GM18907 (cell line): ENCODE measurements at regions not wholly inside any gene's neighbourhood (a gene's known extent, or its start where the extent isn't known, plus 50 kb on each side); places are given as distances from the start of the nearest gene placed in this dataset.
"Not testable (repeated sequence)": the region's sequence is repeated elsewhere in the genome, so short reads cannot be mapped to it uniquely, and the experiment has no call there.

Source experiments
- ATAC-seq: cut with Tn5 transposase; IDR thresholded peaks from one replicate; pipeline ENCODE4 v1.9.1; 2021; ENCODE audit warnings: mild to moderate bottlenecking, moderate library complexity; ENCODE audit not compliant: unreplicated experiment

DNA sequence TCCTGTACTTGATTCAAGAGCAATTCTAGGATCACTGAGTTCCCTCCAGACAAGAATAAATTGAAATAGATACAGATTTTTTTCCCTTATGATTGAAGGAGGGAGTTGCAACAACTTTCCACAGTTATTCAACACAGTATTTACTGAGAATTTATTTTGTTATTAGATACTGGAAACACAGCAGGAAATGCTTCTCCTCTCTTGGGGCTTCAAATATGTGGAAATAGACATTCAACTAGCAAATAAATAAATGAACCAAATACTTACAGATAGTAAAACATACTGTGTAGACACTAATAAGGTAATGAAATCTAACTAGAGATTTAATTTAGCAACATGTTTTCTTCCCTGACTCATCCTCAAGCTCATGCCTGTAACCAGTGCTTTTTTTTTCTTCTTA is 169.2 kb downstream of the LNPK start:
- no peak for ATAC-seq

DNA sequence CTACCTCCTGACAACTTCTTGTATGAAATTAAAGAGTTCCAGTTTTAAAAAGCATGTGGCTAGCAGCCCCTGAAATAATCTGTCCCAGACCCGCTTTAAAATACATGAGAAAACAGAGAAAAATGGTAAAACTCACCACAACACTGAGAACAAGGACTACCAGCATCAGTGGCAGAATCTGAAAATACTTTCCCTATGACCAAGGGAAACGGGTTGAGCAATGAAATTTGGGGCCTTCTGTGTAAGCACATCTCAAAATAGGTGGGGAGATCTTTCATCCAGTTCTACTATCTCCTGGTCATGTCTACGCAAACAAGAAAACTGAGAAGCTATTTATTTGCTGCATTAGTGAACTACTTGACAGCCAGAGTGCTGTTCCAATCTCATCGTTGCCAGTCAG is 172.3 kb downstream of the LNPK start:
- ATAC-seq, result no peak

DNA sequence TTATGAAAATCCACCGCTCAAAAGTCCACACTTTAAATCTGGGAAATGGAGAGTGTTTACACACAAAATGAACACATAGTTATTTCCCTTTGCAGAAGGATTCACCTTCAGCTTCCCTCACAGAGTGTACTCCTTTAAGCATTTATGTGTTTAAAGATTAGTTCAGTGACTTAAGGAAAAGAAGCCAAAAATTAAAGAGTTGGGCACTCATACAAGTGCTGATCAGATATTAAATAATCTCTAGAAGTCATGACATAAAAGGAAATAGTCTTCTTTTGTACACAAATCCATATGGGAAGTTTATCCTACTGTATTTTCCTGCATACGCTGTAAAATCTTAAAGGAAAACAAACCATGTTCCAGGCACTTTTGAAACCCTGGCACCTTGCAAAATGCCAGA is 174.2 kb downstream of the LNPK start:
- no peak for ATAC-seq

DNA sequence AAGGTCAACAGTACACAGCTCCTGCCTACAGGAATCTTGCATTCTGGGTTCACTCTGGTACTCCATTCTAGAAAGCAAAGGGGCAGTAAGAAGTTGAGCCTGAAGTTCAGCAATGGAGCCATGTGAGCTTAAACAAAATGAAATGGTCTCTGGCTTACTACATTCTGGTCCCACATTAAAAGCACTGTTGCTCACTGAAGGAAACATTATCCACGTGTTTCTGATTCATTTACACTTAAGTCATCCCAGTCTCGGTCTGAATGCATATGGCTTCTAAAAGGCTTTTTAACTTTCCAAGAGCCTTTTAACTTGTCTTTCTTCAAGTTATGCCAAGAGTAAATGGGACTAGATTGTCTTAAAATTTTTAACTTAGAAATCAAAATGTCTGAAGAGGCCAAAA is 177.8 kb downstream of the LNPK start:
- no peak for ATAC-seq

DNA sequence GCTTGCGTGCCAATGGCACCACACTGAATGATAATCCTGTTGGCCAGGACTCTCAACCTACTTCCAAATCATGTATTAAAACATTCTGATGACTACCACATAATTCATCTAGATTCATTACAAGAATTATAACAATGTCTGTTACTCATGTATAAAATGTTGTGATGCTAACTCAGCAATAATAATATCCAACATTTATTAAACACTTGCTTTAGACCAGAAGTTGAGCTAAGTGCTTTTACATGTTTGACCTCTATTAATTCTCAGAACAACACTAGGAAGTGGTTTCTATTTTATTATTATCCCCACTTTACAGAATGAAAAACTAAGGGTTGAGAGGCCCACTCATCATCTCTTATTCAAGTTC is 178.4 kb downstream of the LNPK start:
- no peak for ATAC-seq

DNA sequence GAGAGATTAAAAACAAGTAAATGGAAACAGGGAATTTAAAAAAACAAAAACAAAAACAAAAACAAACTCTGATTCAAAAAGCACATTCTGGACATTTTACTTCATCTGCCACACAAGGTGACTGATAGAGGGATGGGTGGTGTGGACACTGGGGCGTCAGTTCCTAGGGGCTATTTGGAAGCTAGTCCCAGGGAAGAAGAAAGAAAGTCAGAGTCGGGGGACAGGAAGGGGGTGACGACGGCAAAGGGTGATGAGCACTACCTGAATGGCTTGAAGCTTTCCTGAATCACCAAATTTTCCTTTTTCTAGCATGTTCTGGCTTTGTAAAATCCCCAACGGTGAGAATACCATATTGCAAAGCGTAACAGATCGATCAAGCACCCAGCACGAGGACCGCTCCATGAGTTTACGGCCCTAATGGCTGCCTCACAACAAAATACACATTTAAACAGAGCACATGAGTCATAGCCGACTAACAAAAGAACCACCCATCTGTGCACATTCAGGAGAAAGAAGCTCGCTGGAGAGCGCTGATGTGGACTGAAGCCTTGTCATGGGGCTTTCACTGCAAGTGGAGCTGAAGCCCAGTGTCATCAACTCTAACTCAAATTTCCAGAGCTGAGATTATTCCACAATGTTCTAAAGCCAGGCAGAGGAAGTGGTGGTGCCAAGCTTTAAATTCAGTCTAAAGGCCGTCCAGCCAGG is 178.9 kb downstream of the LNPK start:
- ATAC-seq, result no peak

DNA sequence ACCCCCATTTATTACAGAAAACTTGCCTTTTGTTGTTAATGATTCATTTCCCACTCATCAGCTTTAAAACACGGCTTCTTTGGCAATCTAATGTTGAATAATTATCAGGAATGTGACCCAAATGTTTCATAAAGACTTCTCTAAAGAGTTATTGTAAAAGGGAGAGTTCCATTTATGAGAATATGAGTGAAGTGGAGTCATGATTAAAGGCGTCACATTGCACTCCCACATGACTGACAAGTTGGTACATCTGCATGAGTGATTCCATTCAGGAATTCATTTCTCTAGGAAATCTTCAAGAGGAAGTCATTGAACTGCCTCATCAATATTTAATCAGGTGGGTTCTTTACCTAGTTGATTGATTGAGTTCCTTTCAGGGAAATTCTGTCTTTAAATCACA is 184.8 kb downstream of the LNPK start:
- ATAC-seq, result no peak

DNA sequence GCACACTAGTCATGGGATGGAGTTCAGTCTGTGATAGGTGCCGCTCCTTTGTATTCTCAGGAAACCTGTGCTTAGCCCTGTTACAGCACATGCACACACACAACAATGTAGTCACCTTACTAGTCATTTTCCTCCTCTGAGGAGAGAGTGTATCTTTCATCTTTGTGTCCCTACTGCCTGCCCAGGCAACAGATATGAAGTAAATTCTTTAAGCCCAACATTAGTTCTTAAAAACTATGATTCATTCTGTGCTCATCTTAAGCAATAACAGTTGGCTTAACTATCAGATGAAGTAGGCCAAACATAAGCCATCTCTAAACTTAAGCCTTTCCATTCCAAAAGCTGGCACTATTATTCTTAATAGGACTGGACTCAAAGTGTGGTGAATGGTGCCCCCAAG is 186.5 kb downstream of the LNPK start:
- no peak for ATAC-seq

DNA sequence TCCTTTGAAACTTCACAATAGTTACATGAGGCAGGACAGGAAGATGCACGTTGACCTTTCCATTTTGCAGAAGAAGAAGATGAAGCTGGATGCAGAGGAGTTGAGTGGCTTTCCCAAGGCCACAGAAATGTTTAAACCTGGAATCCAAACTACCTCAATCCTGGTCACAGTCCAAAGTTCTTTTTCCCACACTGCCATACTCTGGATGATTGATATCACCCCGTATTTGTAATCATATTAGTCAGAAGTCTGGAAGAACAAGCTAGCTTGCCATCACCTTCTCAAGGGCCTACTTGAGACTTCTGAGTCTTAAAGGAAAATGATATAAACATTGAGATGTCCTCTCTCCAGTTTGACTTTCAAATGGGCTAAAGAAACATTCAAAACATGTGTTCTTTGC is 190.1 kb downstream of the LNPK start:
- ATAC-seq, result no peak

DNA sequence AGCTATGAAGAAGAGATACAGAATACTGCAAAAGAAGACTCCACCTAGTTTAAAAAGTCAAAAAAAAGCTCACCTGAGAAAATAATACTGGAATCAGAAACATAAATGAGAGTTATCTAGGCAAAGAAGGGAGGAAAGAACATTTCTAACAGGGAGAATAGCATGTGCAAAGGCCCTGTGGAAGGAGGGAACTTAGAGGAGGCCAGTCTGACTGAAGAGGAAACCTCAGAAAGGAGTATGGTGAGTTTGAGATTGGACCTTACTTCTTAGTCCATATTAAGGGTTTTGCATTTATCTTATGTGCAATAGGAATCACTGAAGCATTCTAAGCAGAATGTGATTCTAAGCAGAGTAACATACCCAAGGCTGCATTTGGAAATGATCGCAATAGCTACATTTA is 193.2 kb downstream of the LNPK start:
- ATAC-seq, result no peak

DNA sequence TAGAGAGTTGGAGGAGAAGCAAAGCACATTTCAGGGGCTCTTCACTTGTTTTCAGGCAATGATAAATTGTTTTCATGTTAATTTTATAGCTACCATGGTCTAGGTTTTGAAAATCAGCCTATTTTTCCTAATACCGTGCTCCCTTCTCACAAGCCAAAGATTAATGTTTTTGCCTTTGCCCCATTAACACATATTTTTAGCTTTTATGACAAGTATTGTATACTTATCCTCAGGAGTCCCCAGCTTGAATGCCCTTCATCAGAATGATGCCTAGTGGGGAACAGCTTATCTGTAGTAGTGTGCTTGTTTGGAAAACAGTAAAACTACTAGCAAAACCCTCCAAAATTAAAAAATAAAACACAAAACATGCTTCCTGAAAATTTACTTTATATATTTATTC is 194.0 kb downstream of the LNPK start:
- no peak for ATAC-seq

DNA sequence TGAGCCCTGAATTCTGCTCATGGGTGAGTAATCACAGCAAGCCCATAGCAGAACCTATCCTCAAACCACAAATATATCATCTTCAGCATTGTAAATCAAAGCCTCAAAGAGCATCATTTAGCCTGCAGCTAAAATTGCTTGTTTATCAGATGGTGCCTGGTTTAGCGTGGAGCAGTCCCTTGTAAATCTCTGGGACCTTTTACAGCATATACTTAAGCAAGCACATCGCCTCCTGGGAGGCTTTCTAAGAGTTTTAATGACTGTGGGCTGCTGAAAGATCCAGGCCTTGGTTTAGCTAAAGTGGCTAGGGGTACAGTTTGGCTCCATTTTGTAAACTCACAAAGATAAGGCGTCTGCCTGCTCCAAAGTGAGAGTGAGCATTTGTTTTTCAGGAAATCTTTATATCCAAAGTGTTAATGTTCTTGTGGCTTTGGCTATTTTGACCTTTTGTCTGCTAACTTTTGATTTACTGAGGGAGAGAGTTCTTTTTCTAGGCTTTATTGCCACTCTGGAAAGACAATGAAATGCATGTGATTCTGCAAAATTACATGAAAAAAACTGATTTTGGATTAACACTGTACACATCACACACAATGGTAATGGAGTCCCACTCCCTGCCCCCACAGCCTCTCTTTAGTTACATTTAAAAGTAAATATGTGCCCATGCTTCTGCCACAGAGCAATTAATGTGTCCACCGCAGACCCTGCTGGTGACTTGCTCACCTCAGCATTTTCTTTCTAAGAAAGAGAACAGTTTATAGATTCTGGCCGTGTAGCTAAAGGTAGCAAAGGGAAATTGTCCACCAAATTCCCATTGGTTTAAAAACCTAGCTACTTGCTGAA is 194.8 kb downstream of the LNPK start:
- ATAC-seq, result no peak

DNA sequence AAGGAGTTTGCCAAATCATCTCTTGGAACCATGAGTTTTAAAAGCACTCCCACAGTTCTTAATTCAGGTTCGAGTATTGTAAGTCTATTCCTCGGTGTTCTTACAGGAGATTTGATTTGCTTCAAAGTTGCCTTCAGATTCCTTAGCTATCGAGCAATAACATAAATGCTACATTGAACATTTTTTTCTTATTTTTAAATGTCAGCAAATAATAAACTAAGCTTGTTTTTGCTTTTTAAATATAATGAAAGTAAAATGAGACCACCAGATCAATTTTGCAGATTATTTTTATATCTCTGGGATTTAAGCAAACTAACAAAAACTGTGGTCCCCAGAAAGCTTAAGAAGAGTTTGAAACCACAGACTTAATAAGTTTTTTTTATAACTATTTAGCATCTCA is 195.5 kb downstream of the LNPK start:
- no peak for ATAC-seq

DNA sequence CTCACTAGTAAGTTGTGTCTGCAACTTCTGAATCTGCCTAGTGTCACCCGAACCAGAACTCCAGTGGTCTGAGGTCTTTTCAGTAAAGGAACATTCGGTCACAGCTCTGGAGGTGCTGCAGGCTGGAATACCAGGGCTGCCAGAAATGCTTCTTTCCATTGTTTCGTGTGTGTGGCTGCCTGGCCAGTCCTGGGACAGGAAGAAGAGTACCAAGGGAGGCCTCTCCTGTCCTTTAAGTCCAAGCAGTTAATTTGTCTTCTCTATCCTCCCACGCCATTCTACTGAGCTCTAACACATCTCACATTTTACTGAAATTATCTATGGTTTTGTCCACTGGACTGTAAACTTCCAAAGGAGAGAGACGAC is 196.0 kb downstream of the LNPK start:
- ATAC-seq, result no peak

DNA sequence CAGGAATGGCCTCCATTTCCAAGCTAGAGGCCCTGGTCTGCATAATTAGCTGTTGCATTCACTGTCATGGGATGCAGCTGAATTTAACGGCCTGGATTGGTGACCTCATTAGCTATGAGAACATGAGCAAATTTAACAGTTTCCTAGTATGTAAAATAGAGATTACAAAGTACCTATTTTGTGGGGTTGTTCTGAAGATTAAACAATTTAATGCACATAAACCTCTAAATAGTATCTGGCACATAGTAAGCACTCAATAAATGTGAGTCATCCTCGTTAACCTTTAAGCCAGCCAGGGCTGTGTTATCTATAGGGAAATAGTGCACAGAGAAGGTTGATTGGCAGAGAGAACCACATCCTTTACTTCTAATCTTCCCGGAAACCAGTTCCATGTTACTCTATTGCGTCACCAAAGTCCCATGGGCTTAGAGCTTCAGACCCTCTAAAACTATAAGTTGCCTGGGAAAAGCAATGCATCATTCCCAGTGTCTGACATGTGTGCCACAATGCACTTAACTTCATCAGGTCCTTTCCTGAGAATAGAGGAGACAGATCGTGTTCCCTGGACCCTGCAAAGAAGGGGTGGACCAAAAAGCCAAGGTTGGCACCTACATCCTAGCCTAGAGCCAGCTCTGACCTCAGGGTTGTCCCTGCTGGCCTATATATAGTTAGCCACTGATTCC is 196.5 kb downstream of the LNPK start:
- ATAC-seq, result no peak

DNA sequence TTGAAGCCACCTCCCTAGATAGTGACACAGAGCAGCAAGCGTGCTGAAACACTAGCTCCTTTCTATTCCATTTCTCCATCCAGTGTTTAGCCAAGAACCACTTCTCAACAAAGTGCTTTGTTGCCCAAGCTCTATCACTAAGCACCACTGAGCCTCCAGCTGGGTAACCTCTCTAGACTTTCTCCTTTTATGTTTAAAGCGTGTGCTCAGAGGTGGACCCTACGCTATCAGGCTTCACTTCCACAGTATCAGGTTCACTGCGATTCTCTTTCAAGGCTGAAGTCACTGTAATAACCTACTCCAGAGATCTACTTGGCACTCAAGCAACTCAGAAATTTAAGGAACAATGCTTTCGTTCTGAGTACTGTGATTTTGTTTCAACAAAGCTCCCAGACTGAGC is 197.9 kb downstream of the LNPK start:
- ATAC-seq, result no peak

DNA sequence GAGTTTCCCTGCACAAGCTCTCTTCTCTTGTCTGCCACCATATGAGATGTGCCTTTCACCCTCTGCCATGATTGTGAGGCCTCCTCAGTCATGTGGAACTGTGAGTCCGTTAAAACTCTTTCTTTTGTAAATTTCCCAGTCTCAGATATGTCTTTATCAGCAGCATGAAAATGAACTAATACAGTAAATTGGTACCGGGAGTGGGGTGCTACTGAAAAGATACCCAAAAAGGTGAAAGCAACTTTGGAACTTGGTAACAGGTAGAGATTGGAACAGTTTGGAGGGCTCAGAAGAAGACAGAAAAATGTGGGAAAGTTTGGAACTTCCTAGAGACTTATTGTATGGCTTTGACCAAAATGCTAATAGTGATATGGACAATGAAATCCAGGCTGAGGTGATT is 205.6 kb downstream of the LNPK start:
- ATAC-seq, result not testable (repeated sequence)

DNA sequence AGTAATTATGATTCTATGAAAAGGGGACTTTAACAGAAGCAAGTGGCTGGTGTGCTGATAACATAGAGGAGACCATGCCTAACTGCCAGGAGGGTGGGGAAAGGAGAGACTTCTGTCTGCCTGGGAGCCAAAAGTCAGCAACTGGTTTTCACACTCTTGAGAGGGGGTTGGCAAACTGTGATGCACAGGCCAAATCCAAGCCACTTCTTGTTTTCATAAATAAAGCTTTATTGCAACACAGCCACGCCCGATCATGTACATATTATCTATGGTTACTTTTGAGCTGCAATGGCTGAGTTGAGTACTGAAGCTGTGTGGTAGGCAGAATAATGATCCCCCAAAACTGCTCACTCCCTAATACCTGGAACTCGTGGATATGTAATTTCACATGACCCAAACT is 208.4 kb downstream of the LNPK start:
- ATAC-seq, result no peak

DNA sequence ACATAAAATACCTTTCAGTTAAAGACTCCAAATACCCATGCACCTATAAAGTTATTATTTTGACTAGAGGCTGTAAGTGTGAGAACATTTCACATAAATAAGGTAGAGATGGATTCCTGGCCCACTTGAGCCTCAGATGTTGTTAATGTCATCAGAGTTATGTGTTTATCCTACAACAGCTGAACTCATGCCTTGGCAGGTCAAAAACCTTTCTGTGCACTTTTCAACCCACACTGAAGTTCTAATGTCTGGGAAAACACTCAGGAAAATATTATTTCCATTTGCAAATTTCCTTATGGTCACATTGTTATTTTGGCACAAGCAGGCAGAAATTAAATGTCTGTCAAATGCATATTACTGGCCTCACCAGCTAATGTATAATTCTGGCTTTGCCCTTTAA is 209.2 kb downstream of the LNPK start:
- ATAC-seq, result no peak

DNA sequence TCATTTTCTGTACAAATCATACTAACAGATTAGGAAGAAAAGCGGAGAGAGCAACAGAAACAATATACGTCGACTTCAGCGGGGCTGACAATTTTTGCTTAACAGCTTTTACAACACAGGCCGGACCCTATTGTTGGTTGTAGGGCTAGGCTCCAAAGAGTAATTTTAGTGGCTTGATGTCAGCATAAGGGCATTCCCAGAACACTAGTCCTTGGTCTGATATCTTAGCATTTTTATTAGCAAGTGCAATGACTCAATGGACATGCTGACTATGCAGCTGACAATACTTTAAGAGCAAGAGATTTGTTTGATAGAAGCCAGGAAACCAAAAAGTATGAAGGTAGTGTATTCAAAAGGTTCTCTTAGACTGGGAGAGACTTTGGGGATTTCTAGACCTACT is 209.9 kb downstream of the LNPK start:
- ATAC-seq, result no peak

DNA sequence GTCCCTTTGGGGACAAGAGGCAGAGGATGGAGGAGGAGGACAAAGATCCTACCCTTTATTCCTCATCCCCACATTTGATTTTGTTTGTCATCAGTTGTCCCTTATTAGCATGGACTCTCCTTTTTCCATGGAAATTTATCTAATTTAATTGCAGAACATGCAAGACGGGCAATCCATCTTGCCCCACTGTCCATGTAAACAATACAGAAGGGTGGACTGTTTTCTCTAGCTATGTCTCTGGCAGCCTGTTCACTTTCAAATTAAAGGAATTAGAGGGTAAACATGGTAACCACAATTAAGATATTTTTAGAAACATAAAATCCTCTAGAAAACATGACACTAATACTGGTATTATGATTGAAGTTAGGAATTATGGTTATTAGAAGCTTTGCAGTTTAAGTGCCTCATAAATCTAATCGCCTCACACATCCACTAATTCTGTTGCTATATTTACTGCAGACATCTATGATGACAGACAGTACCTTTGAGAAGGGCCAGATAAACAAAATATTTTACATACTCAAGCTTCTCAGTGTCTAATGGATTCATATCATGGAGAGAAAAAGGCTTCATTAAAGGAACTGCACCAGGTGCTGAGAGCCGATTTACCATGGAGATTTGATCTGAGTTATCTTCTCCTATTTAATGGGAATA is 215.5 kb downstream of the LNPK start:
- no peak for ATAC-seq

DNA sequence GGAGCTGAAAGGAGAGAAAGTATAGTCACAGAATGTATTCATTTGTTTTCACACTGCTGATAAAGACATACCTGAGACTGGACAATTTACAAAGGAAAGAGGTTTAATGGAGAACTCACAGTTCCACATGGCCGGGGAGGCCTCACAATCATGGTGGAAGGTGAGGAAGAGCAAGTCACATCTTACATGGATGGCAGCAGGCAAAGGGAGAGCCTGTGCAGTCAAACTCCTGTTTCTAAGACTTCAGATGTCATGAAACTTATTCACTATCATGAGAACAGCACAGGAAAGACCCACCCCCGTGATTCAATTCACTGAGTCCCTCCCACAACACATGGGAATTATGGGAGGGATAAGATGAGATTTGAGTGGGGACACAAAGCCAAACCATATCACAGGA is 224.7 kb downstream of the LNPK start:
- ATAC-seq, result not testable (repeated sequence)
